Suprapubic skin (tissue), 4 donors: ENCODE measurements at regions not wholly inside any gene's neighbourhood (a gene's known extent, or its start where the extent isn't known, plus 50 kb on each side); places are given as distances from the start of the nearest gene placed in this dataset.

Source experiments
- DNase-seq, 2 donors: peaks; one replicate each; pipeline ENCODE4 v3.0.0-alpha.2; 2019; ENCODE audit warnings: low spot score in 2 of 2
- H3K27ac ChIP-seq: fragments of 200-600 bp; sonication (generic); one replicate; pipeline ENCODE4 v1.5.1; 2019
- H3K27me3 ChIP-seq: fragments of 200-600 bp; sonication (generic); one replicate; pipeline ENCODE4 v1.5.1; 2019
- H3K36me3 ChIP-seq: fragments of 200-600 bp; sonication (generic); one replicate; pipeline ENCODE4 v1.5.1; 2019
- H3K4me1 ChIP-seq: fragments of 200-600 bp; sonication (generic); one replicate; pipeline ENCODE4 v1.5.1; 2019
- H3K4me3 ChIP-seq: fragments of 200-600 bp; sonication (generic); one replicate; pipeline ENCODE4 v1.5.1; 2019; ENCODE audit warnings: mild to moderate bottlenecking
- H3K9me3 ChIP-seq: fragments of 200-600 bp; sonication (generic); one replicate; pipeline ENCODE4 v1.5.1; 2019
- CTCF ChIP-seq, 2 donors: fragments of 200-600 bp in 1 of 2; fragments of 450-650 bp in 1 of 2; sonication (generic) in 1 of 2; IDR thresholded peaks; one replicate each; pipeline ENCODE4 v1.5.1; 2016 to 2019; ENCODE audit warnings: antibody characterized with exemption in 2 of 2, mild to moderate bottlenecking in 1 of 2, moderate library complexity in 1 of 2
- EP300 ChIP-seq: sonication (generic); formaldehyde crosslinking; IDR thresholded peaks from one replicate; pipeline ENCODE4 v1.6.1; 2017; ENCODE audit warnings: antibody characterized with exemption
- POLR2A ChIP-seq, 2 donors: fragments of 450-650 bp; IDR thresholded peaks; one replicate each; pipeline ENCODE4 v1.6.1; 2017; ENCODE audit warnings: antibody characterized with exemption in 2 of 2, mild to moderate bottlenecking in 2 of 2, moderate library complexity in 2 of 2
- POLR2AphosphoS5 ChIP-seq, 3 donors: sonication (generic); formaldehyde crosslinking; IDR thresholded peaks; one replicate each; pipeline ENCODE4 v1.6.1; 2017; ENCODE audit warnings: antibody characterized with exemption in 3 of 3
- WGBS: methylation state at CpG from one replicate; pipeline ENCODE4 v1.1.5; 2018; 5-methylcytosine and 5-hydroxymethylcytosine counted together

- WGBS = 74% methylated on average over 7 of the region's 7 CpGs
- Histone ChIP-seq H3K9me3 (no peaks in the 10 kb centered on the region), H3K27ac (no peak overlapping the region), H3K27me3 (no peaks in the 10 kb centered on the region), H3K4me1 (no peaks in the 10 kb centered on the region), H3K36me3 (no peaks in the 10 kb centered on the region), H3K4me3 (no peak overlapping the region)
- DNase-seq = no peak
- TF ChIP-seq POLR2AphosphoS5 (IDR thresholded peaks at IDR 0.05) (no peak), EP300 (no peak), CTCF (IDR thresholded peaks at IDR 0.05) (no peak), POLR2A (IDR thresholded peaks at IDR 0.05) (no peak)
These were observed 194.1 kb downstream of the MEX3B start for GRCh38 chr15:81851757-81852156.

DNA sequence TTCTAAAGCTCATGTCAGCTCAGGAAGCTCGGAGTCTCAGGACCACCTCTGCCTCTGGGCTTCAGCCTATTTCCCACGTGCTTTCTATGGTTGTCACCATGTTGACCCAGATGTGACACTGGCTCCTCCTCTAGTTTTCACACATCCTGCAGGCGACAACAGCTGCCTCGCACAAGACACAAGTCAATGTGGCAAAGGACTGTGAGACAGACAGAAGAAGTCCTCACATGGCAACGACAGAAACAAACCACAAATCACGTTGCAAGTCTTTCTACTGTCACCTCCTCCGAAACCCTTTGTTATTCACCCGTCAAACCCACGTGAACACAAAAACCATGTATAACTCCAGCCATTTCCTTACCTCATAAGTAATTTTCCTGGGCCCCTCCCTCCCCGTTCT is 194.5 kb downstream of the MEX3B start:
- Histone ChIP-seq H3K9me3 (no peaks in the 10 kb centered on the region), H3K27ac (no peak overlapping the region), H3K4me1 (no peaks in the 10 kb centered on the region), H3K36me3 (no peaks in the 10 kb centered on the region), H3K4me3 (no peak overlapping the region), H3K27me3 (no peaks in the 10 kb centered on the region)
- 85% methylated on average over 10 of the region's 10 CpGs for WGBS
- TF ChIP-seq POLR2AphosphoS5 (IDR thresholded peaks at IDR 0.05) = no peak
- TF ChIP-seq CTCF (IDR thresholded peaks at IDR 0.05) = no peak
- TF ChIP-seq EP300 = no peak
- TF ChIP-seq POLR2A (IDR thresholded peaks at IDR 0.05) = no peak
- no peak for DNase-seq

DNA sequence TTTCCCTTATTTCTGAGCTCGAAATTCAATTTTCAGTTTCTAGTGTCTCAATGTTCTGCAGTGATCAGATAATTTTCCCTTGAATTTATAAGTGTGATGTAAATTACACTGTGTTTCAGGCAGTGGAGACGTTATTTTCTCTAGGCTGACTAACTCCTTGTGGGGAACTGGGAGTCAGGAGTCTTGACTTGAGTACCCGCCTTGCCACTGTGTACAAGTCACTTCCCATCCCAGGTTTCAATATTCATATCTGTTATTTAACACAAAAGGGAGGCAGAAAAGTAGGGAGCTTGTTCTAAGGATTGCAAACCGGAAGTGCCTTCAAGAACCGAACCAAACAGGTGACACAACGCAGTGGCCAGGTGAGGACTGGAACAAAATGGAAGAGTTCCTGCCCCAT is 196.5 kb downstream of the MEX3B start:
- Histone ChIP-seq H3K36me3 (no peaks in the 10 kb centered on the region), H3K4me3 (no peak overlapping the region), H3K27me3 (no peaks in the 10 kb centered on the region), H3K27ac (no peak overlapping the region), H3K9me3 (no peaks in the 10 kb centered on the region), H3K4me1 (no peaks in the 10 kb centered on the region)
- no peak for DNase-seq
- 82% methylated on average over 6 of the region's 6 CpGs for WGBS
- TF ChIP-seq CTCF (IDR thresholded peaks at IDR 0.05) = no peak
- no peak for TF ChIP-seq EP300
- TF ChIP-seq POLR2A (IDR thresholded peaks at IDR 0.05) = no peak
- no peak for TF ChIP-seq POLR2AphosphoS5 (IDR thresholded peaks at IDR 0.05)

GRCh38 chr15:81848701-81849100 is 197.1 kb downstream of the MEX3B start:
- DNase-seq = no peak

DNA sequence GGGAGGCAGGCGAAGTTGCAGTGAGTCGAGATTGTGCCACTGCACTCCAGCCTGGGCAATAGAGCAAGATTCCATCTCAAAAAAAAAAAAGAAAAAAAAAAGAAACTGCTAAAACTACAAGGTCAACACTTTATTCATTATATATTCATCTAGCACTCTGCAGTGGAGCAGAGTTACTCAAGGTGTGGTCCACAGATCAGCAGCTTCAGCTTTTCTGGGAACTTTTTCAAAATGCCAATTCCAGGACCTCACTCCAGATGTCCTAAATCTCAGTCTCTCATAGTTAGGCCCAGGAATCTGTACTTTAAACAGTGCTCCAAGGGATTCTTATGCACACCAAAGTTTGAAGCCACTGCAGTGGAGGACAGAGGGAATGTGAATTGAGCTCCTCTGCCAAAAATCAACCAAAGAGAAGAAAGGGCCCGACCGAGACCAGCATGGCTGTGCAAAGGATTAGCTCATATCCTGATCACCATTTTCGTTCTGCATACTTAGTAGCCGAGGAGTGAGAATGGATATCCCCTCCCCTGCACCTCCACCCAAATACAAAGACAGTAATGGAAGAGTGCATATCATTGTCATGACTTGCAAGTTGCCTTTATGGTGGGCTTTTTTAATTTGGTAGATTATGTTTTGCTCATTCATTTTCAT is 201.9 kb downstream of the MEX3B start:
- H3K4me1 ChIP-seq = no peaks in the 10 kb centered on the region
- no peaks in the 10 kb centered on the region for H3K9me3 ChIP-seq
- H3K4me3 ChIP-seq = no peak overlapping the region
- TF ChIP-seq EP300 (no peak), POLR2A (IDR thresholded peaks at IDR 0.05) (no peak), CTCF (IDR thresholded peaks at IDR 0.05) (no peak), POLR2AphosphoS5 (IDR thresholded peaks at IDR 0.05) (no peak)
- no peak overlapping the region for H3K27ac ChIP-seq
- no peaks in the 10 kb centered on the region for H3K36me3 ChIP-seq
- 85% methylated on average over 6 of the region's 6 CpGs for WGBS
- no peaks in the 10 kb centered on the region for H3K27me3 ChIP-seq
- DNase-seq = no peak

More at GRCh38 chr15:81848701-81849100, 197.1 kb downstream of the MEX3B start:
- Histone ChIP-seq H3K4me1 (no peaks in the 10 kb centered on the region), H3K4me3 (no peak overlapping the region), H3K9me3 (no peaks in the 10 kb centered on the region), H3K27me3 (no peaks in the 10 kb centered on the region), H3K36me3 (no peaks in the 10 kb centered on the region), H3K27ac (no peak overlapping the region)
- 89% methylated on average over 2 of the region's 2 CpGs for WGBS
- TF ChIP-seq EP300 = no peak
- no peak for TF ChIP-seq POLR2AphosphoS5 (IDR thresholded peaks at IDR 0.05)
- no peak for TF ChIP-seq POLR2A (IDR thresholded peaks at IDR 0.05)
- no peak for TF ChIP-seq CTCF (IDR thresholded peaks at IDR 0.05)
